GM19372 (cell line): ENCODE measurements at regions not wholly inside any gene's neighbourhood (a gene's known extent, or its start where the extent isn't known, plus 50 kb on each side); places are given as distances from the start of the nearest gene placed in this dataset.

Experiments
- ATAC-seq: cut with Tn5 transposase; IDR thresholded peaks from one replicate; pipeline ENCODE4 v1.9.1; 2021; ENCODE audit warnings: mild to moderate bottlenecking, low read depth, moderate library complexity; ENCODE audit not compliant: unreplicated experiment

DNA sequence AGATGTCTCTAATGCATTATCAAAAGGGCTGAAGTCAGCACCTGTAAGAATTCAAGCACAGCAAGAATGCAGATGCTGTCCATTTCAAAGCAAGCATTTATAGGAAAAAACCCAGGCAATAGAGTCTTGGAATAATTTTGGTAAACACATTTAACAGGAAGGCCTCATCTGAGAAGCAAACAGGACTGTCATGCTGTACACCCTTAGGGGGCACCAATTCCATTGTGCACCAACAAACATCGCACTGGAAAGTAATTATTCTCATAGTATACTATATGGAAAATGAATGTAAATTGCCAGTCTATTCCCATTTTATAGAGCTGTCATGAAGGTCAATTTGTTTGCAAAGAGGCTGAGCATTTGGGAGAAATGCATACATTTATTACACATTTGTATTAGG lies 247.3 kb upstream of the SUCLG2 start:
- ATAC-seq = no peak

DNA sequence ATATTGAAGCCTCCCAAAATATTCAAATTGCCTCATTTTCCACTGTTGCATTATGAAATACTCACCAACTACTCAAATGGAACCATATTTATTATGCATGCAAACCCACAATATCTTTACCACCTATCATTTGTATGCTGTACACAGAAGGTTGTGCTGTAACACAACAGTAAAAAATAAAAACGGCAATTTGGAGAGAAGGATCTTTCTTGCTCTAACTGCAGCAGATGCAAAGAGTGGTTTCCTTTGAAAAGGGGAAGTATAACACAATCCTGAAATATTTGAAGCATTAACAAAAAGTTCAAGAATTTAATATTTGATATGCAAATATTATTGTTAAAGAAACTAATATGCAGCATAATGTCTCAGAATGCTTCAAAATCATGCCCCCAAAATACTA lies 244.5 kb upstream of the SUCLG2 start:
- ATAC-seq = no peak

DNA sequence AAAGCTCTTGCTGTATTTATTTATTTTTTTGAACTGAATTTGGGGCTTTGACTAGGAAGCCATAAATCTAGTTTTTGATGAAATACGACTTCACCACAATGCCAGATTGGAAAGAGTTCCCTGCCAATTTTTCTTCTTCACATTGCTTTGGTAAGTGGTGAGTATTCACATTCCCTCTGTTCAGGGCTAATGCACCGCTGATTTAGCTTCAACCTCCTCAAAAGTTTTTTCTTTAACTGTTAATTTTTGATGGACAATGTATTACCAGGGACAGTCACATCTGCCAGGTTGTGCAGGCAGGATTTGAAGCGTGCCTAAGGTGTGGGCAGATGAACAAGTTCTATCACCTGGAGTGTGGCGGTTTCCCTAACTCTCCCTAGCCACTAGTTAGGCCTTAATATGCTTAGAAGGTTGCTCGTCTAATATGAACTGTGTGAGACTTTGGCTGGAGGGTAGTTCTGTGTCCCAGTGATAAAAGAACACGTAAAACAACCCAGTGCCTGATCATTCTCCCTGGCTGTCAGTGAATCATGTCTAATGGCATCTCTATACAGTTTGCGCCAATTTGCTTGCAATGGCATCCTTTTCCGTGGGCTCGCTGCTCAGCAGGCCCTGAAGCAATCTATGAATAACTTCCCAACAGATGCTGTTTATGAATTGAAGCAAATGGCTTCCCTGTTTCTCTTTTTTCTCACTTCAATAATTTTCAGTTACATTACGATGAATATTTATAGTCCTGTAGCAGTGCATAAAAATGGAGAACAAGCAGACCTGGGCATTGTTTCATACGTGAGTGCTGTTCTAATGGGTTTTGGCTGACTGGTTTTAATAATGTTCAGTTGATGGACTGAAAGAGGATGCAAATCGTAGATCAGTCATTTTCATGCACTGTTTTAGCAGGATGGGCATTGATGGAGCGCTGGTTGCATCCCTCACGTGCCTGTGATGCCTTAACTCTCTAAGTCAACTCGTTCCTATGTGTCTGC lies 243.2 kb upstream of the SUCLG2 start:
- no peak for ATAC-seq

GRCh38 chr3:67896130-67896529 lies 241.7 kb upstream of the SUCLG2 start:
- no peak for ATAC-seq

- ATAC-seq = no peak
Measured at GRCh38 chr3:67894510-67894909, 240.1 kb upstream of the SUCLG2 start.

- no peak for ATAC-seq
Measured at GRCh38 chr3:67884345-67884744, 229.9 kb upstream of the SUCLG2 start.

DNA sequence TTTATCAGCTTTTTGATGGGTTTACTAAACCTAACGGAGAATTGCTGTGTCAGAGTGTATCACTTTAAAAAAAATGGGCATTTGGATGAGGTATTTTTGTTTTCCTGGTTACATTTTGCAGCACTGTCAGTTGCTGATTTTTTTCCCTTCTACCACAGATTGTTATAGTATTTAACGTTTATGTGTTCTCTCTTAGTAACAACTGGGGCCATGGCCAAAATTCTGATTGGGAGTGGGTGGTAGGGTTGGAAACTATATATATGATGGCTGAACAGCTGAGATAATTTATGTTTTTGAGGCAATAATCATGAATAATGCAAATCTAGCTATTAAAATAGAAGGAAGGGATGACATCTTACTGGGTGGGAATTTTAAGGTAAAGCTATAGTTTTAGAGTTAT lies 229.4 kb upstream of the SUCLG2 start:
- ATAC-seq = no peak

DNA sequence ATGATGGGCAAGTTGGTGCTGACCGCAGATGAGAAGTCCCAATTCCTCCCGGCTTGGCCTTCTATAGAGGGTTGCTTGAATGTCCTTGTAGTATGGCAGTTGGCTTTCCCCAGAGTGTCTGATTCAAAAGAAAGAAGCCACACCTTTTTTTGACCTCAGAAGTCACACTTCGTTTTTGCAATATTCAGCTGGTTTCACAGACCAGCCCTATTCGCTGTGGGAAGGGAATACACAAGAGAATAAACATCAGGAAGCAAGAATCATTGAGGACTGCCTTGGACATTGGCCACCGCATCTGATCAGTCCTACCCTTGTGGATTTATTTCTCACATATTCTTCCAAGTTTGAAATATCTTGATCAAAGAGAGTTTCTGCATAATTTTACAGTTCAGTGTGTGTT lies 228.6 kb upstream of the SUCLG2 start:
- ATAC-seq = no peak

DNA sequence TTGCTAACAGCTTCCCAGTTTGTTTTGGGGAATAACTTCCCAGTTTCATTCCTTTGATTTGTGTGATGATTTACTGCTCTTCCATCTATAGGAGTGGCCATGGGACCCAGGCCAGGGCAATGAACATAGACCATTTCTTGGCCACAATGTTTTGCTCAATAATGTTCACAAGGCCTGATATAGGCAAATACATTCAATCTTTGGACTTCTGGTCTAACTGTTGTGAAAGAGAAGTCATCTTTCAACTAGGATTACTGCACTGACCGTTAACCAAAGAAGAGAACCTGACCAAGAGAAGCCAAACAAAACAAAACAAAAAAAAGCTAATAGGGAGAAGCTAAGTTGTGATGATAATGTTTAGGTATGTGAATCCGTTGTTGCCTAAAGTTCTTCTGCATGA lies 221.8 kb upstream of the SUCLG2 start:
- ATAC-seq = no peak

GRCh38 chr3:67875858-67876257 lies 221.4 kb upstream of the SUCLG2 start:
- no peak for ATAC-seq

DNA sequence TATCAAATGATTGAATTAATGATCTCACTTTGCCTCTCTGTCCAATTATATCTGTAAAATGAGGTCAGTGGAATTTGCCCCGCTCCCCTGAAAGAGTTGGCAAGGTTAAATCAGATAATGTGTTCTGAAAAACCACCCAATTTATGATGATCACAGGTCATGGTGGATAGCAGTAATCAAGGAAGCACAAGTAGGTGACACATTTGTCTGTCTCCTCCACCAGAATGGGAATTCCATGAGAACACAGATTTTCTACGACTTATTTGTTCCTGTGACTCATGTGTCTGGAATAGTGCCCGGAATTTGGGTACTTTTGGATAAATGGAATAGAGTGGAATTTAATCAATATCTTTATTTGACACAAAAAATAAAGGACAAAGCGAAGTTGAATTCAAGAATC lies 220.9 kb upstream of the SUCLG2 start:
- no peak for ATAC-seq

DNA sequence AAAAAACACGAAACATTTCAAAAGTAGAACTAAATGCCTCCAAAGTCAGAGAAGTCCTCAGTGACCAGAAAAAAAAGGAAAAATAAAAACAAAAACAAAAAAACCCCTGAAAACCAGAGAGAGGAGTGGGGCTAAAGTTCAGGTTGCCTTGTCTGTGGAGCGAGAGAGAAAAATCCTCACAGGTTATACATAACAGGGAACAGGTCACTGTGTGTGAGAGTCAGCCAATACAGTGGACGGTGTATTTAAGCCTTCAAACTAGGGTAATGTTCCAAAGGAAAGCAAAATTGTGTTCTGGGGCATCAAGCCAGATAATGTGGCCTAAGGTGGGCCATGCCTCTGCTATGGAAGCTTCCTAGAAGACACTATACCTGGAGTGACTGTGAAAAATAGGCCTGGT lies 216.1 kb upstream of the SUCLG2 start:
- ATAC-seq = no peak

DNA sequence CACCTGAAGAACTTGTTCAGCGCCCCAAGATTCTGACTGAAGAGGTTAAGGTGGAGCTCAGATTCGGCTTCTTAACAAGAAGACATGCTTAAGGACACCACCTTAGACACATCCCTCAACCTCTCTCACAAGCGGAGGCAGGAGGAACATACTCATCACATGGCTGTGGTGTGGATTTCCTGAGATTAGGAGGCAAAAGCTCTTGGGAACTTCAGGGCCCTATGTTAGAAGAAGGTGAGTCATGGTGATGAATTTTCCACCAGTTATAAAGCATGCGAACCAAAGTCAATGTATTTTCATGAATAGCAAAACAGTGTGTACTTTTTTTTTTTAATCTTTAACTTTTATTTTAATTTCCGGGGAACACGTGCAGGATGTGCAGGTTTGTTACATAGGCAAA lies 212.2 kb upstream of the SUCLG2 start:
- no peak for ATAC-seq

DNA sequence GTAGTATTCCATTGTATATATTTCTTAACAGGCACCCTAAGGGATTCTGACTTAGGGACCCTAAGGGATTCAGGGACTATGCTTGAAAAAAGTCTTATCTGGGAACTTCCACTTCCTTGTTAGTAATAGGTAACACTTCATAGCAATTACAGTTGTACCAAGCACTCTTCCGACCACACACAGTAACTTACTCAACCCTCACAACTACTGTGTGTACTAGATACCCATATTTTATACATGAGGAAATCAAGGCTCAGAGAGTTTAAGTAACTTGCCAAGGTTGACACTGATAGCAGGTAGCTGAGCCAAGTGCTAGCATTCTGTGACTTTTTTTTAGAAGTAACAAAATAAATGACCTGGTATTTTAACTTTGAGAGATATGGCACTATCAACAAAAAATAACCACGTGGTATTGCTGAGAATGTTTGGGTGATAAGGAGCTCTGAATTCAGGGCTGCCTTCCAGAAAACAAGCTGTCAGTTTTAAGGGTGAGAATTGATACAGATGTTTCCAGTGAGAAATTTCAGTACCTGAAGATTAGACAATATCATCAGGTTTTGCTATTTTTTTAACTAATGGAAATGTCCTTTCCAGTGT lies 210.3 kb upstream of the SUCLG2 start:
- no peak for ATAC-seq

GRCh38 chr3:67863869-67864268 lies 209.5 kb upstream of the SUCLG2 start:
- no peak for ATAC-seq

DNA sequence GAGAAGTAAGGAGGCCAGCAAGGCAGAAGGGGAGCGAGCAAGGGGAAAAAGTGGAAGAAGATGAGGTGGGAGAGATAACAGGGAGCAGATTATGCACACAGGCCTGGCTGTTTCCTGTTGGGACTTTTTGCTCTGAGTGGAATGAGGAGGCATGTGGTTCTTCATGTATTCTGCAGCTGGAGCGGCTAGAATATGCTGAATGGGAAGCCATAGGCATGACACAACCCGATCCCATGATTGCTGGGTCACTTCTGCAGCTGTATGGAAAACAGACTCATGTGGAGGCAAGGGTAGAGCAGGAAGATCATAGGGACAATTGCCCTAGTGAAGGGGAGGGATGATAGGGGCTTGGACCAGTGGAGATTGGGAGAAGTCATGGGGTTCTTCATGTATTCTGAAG lies 206.0 kb upstream of the SUCLG2 start:
- ATAC-seq = no peak

DNA sequence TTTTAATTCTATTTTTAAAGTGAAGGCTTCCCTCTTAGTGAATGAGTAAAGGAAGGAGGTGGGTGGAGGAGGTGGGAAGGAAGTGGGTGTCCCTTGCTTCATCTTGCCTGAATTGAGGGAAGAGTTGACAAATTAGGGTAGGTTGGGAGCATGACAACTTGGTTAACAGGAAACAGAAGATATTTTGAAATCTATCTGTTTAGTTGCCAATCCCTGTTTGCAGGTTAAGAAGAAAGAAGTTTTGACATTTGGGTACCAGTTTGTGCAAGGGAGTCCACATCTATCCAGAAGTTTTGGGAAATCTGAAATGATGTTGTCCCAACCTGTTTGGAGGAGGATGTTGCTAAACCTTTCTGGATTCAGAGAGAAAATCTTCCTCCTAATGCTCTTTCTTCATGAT lies 204.1 kb upstream of the SUCLG2 start:
- ATAC-seq = no peak

DNA sequence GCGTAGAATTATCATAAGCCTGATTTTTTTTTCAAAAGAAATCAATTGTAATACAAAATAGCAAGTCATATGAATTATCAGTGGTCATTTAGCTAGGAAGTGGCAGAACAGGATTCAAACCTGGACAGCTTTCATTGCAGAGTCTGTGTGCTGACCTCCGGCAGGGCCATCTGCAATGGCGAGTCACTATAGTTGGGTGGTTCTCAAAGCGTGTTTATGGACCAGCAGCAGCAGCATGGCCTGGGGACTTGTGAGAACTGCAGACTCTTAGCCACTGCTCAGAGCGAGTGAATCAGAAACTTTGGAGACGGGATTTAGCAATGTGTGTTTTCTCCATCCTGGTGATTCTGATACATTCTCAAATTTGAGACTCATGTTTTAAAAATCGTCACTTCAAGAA lies 202.3 kb upstream of the SUCLG2 start:
- ATAC-seq = no peak

DNA sequence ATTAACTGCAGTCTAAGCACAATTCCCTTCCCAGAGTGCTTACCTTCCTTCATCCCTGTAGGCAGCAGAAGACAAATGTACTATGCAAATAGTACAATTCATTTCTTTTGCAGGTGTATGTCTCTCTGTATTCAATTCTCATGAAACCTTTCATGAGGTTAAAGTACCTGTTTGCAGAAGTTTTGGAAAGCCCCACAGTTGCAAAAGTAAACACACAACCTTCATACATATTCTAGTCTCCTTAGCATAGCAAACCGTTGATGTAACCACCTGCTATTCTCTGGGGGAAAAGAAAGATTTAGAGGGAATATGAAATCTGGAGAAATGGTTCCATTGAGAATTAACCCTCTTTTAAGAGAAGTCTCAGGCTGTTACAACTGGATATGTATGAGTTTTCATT lies 200.3 kb upstream of the SUCLG2 start:
- ATAC-seq = no peak

DNA sequence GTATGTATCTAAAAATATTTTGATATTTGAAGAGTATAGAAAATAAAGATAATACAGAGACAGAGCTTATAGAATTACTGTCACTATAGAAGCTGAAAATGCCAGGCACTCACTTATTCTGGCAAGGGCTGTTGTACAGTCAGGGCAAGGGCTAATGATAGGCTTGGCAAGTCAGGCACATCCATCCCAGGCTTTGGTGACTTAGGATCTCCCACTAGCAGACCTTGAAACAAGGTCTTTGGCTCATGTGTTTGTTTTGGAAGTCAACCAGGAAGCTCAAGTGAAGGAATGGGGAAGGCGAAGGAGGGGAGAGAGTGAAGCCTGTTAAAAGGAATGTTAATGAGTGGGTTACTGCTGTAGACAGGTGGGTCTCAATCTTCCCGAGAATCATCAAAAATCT lies 199.1 kb upstream of the SUCLG2 start:
- no peak for ATAC-seq

GRCh38 chr3:67848299-67848698 lies 193.9 kb upstream of the SUCLG2 start:
- ATAC-seq = no peak

GRCh38 chr3:67846166-67846565 lies 191.8 kb upstream of the SUCLG2 start:
- ATAC-seq = no peak
